Heart left ventricle (tissue), 13 donors: ENCODE measurements at regions not wholly inside any gene's neighbourhood (a gene's known extent, or its start where the extent isn't known, plus 50 kb on each side); places are given as distances from the start of the nearest gene placed in this dataset.

Source experiments
- CTCF ChIP-seq, 12 donors: fragments of 200-600 bp; sonication (generic) in 4 of 12; IDR thresholded peaks; one replicate each; pipeline versions ENCODE4 v1.5.0 to v1.8.0; 2018 to 2022; ENCODE audit warnings: antibody characterized with exemption in 12 of 12, mild to moderate bottlenecking in 5 of 12
- POLR2A ChIP-seq, 2 donors: fragments of 450-650 bp; IDR thresholded peaks; one replicate each; pipeline ENCODE4 v1.6.1; 2017; ENCODE audit warnings: antibody characterized with exemption in 2 of 2, mild to moderate bottlenecking in 2 of 2, moderate library complexity in 2 of 2
- donor health status: ischemic (EF 13 %, LVEDD 7.1; RV severe dilation, severe dysfunction).
- donor health status: DM: no; HTN: yes; CAD: no.
- donor health status: DM: no; HTN: no; CAD: no.
- donor health status: ischemic (EF 25% LVEDD 6.9; RV normal size, moderate dysfunction).
- donor health status: ischemic (EF 25% LVEDD 5.7; RV mildly dilated, moderate dysfunction).
- donor health status: ischemic (EF 35%, LVEDD 5.7; RV mildly dilated, moderate dysfunction).
- donor health status: nonischemic (EF 11% LVEDD 7.7; RV severe dilation, severe dysfunction).
- donor health status: DM: yes; HTN: yes; CAD: no.
- donor health status: PGD.
- donor health status: ischemic (EF 29% LVEDD 5.4; RV normal size, mild dysfunction).
- donor health status: nonischemic (EF 23%, LVEDD 6.1; RV moderate dilation, normal function).

GRCh38 chr9:65420771-65421170 lies 135.8 kb upstream of the FOXD4L5 start:
- TF ChIP-seq CTCF (IDR thresholded peaks at IDR 0.05) (no peak), POLR2A (IDR thresholded peaks at IDR 0.05) (no peak)
